Natural killer cell (primary cell): ENCODE measurements at regions not wholly inside any gene's neighbourhood (a gene's known extent, or its start where the extent isn't known, plus 50 kb on each side); places are given as distances from the start of the nearest gene placed in this dataset.
"Not testable (repeated sequence)": the region's sequence is repeated elsewhere in the genome, so short reads cannot be mapped to it uniquely, and the experiment has no call there.

Source experiments
- ATAC-seq, 3 donors: fragments of 150-1000 bp in 2 of 3; fragments of 200-7000 bp in 1 of 3; cut with Tn5 transposase; 1 replicate in 1 of 3; 2 replicates in 2 of 3; pipeline ENCODE4 v1.10.0; 2021; ENCODE audit warnings: mild to moderate bottlenecking in 2 of 3, moderate library complexity in 2 of 3
- DNase-seq, 2 donors: peaks; one replicate each; pipeline versions ENCODE4 v3.0.0 to v3.0.0-alpha.2; 2013 to 2021; ENCODE audit warnings: mixed read lengths in 1 of 2
- H3K27ac ChIP-seq: one replicate; pipeline ENCODE4 v1.5.1; 2013; ENCODE audit warnings: mild to moderate bottlenecking, low read length
- H3K27me3 ChIP-seq: one replicate; pipeline ENCODE4 v1.6.1; 2013; ENCODE audit warnings: low read length; ENCODE audit not compliant: control insufficient read depth, insufficient read depth
- H3K36me3 ChIP-seq: one replicate; pipeline ENCODE4 v1.6.1; 2013; ENCODE audit warnings: low read length; ENCODE audit not compliant: control insufficient read depth, insufficient read depth
- H3K4me1 ChIP-seq: one replicate; pipeline ENCODE4 v1.6.1; 2013; ENCODE audit warnings: low read length; ENCODE audit not compliant: control insufficient read depth, insufficient read depth
- H3K4me3 ChIP-seq: one replicate; pipeline ENCODE4 v1.5.1; 2013; ENCODE audit warnings: low read length
- H3K9me3 ChIP-seq: one replicate; pipeline ENCODE4 v1.6.1; 2013; ENCODE audit warnings: low read length; ENCODE audit not compliant: control insufficient read depth, insufficient read depth
- H3K27ac Mint-ChIP-seq, 2 donors: one replicate each; pipeline ENCODE4 v1.8.0; 2022; ENCODE audit warnings: mild to moderate bottlenecking in 2 of 2, mixed read lengths in 2 of 2, moderate library complexity in 1 of 2
- H3K27me3 Mint-ChIP-seq, 2 donors: one replicate each; pipeline ENCODE4 v1.8.0; 2022; ENCODE audit warnings: low read depth in 2 of 2, mixed read lengths in 2 of 2
- H3K36me3 Mint-ChIP-seq: one replicate; pipeline ENCODE4 v1.8.0; 2022; ENCODE audit warnings: mixed read lengths
- H3K4me1 Mint-ChIP-seq, 2 donors: one replicate each; pipeline ENCODE4 v1.8.0; 2022; ENCODE audit warnings: mixed read lengths in 2 of 2
- H3K4me3 Mint-ChIP-seq: one replicate; pipeline ENCODE4 v1.8.0; 2022; ENCODE audit warnings: mild to moderate bottlenecking, moderate library complexity, mixed read lengths
- H3K9me3 Mint-ChIP-seq, 2 donors: one replicate each; pipeline ENCODE4 v1.8.0; 2022; ENCODE audit warnings: mixed read lengths in 2 of 2
- CTCF ChIP-seq: fragments of 200-600 bp; IDR thresholded peaks from one replicate; pipeline ENCODE4 v1.8.0; 2022; ENCODE audit warnings: antibody characterized with exemption
- WGBS: methylation state at CpG from one replicate; pipeline ENCODE4 v1.1.7; 2013; ENCODE audit warnings: missing lambda C conversion rate; ENCODE audit not compliant: insufficient coverage; 5-methylcytosine and 5-hydroxymethylcytosine counted together
- intact Hi-C: fragments of 100-400 bp; cut with micrococcal nuclease; formaldehyde crosslinking; loops from one replicate; pipeline ENCODE4 v1.14.2; 2022

GRCh38 chrX:13218758-13219157 is 101.1 kb downstream of the ATXN3L start:
- intact Hi-C loops: no loop called here

GRCh38 chrX:13216139-13216538 is 103.7 kb downstream of the ATXN3L start:
- H3K27me3 ChIP-seq: no peaks in the 10 kb centered on the region
- intact Hi-C loops: no loop called here
- H3K4me3 ChIP-seq: no peak overlapping the region
- DNase-seq (no peak), ATAC-seq (no peak)
- H3K9me3 ChIP-seq: no peaks in the 10 kb centered on the region
- 78% methylated on average over 1 of the region's 4 CpGs for WGBS
- H3K27ac ChIP-seq: no peak overlapping the region
- H3K27ac Mint-ChIP-seq: no peak overlapping the region
- no peak for TF ChIP-seq CTCF
- H3K36me3 Mint-ChIP-seq: no peaks in the 10 kb centered on the region
- H3K4me1 Mint-ChIP-seq: peaks cover 0 to 5% of the 10 kb centered on the region in 2 donors
- H3K4me3 Mint-ChIP-seq: no peak overlapping the region
- H3K9me3 Mint-ChIP-seq: no peaks in the 10 kb centered on the region
- no peaks in the 10 kb centered on the region for H3K4me1 ChIP-seq
- H3K27me3 Mint-ChIP-seq: peaks cover 0 to 12% of the 10 kb centered on the region in 2 donors
- no peaks in the 10 kb centered on the region for H3K36me3 ChIP-seq

More at GRCh38 chrX:13218758-13219157, 101.1 kb downstream of the ATXN3L start:
- ATAC-seq: no peak
- no peak overlapping the region for H3K27ac Mint-ChIP-seq
- H3K9me3 ChIP-seq: no peaks in the 10 kb centered on the region
- peaks cover 3 to 38% of the 10 kb centered on the region in 2 donors for H3K27me3 Mint-ChIP-seq
- no peaks in the 10 kb centered on the region for H3K36me3 Mint-ChIP-seq
- TF ChIP-seq CTCF: no peak
- H3K36me3 ChIP-seq: no peaks in the 10 kb centered on the region
- H3K27me3 ChIP-seq: no peaks in the 10 kb centered on the region
- no peak for DNase-seq
- H3K4me1 Mint-ChIP-seq: no peaks in the 10 kb centered on the region
- WGBS: no CpG with 5 or more reads among the region's 3 CpGs
- H3K4me1 ChIP-seq: no peaks in the 10 kb centered on the region
- no peak overlapping the region for H3K4me3 Mint-ChIP-seq
- H3K9me3 Mint-ChIP-seq: no peaks in the 10 kb centered on the region
- no peak overlapping the region for H3K4me3 ChIP-seq
- H3K27ac ChIP-seq: no peak overlapping the region

- DNase-seq: no peak
- Histone ChIP-seq H3K27ac (no peak overlapping the region), H3K4me1 (no peaks in the 10 kb centered on the region), H3K27me3 (no peaks in the 10 kb centered on the region), H3K9me3 (no peaks in the 10 kb centered on the region), H3K36me3 (no peaks in the 10 kb centered on the region), H3K4me3 (no peak overlapping the region)
- ATAC-seq: no peak
- Mint-ChIP-seq H3K27ac (no peak overlapping the region), H3K4me3 (no peak overlapping the region), H3K9me3 (no peaks in the 10 kb centered on the region), H3K4me1 (peaks cover 0 to 5% of the 10 kb centered on the region in 2 donors), H3K36me3 (no peaks in the 10 kb centered on the region), H3K27me3 (peaks cover 0 to 8% of the 10 kb centered on the region in 2 donors)
- WGBS: 100% methylated on average over 1 of the region's 4 CpGs
- intact Hi-C loops: no loop called here
- no peak for TF ChIP-seq CTCF
Measured at GRCh38 chrX:13215729-13216128, 104.1 kb downstream of the ATXN3L start.

GRCh38 chrX:13212191-13212651 is 107.6 kb downstream of the ATXN3L start:
- H3K9me3 ChIP-seq: no peaks in the 10 kb centered on the region
- no peaks in the 10 kb centered on the region for H3K27me3 ChIP-seq
- no peak for TF ChIP-seq CTCF
- WGBS: 90% methylated on average over 1 of the region's 1 CpG
- no peaks in the 10 kb centered on the region for H3K4me1 ChIP-seq
- no peaks in the 10 kb centered on the region for H3K36me3 Mint-ChIP-seq
- intact Hi-C loops: no loop called here
- no peaks in the 10 kb centered on the region for H3K9me3 Mint-ChIP-seq
- peaks cover 0 to 5% of the 10 kb centered on the region in 2 donors for H3K4me1 Mint-ChIP-seq
- no peak overlapping the region for H3K4me3 Mint-ChIP-seq
- H3K4me3 ChIP-seq: no peak overlapping the region
- H3K27me3 Mint-ChIP-seq: no peaks in the 10 kb centered on the region
- DNase-seq (no peak), ATAC-seq (no peak)
- H3K27ac ChIP-seq: no peak overlapping the region
- H3K27ac Mint-ChIP-seq: no peak overlapping the region
- no peaks in the 10 kb centered on the region for H3K36me3 ChIP-seq

GRCh38 chrX:13210142-13210541 is 109.7 kb downstream of the ATXN3L start:
- H3K9me3 ChIP-seq, H3K4me3 Mint-ChIP-seq, H3K36me3 Mint-ChIP-seq, DNase-seq, ATAC-seq, intact Hi-C loops, H3K27me3 Mint-ChIP-seq, H3K4me1 ChIP-seq, H3K36me3 ChIP-seq, H3K9me3 Mint-ChIP-seq, H3K4me3 ChIP-seq, H3K27ac ChIP-seq, H3K27ac Mint-ChIP-seq, H3K27me3 ChIP-seq: not testable (repeated sequence)
- peaks cover 0 to 10% of the 10 kb centered on the region in 2 donors for H3K4me1 Mint-ChIP-seq
- no CpG with 5 or more reads among the region's 3 CpGs for WGBS
